GM23248 (cell line): ENCODE measurements at regions not wholly inside any gene's neighbourhood (a gene's known extent, or its start where the extent isn't known, plus 50 kb on each side); places are given as distances from the start of the nearest gene placed in this dataset.
A peak's percentile ranks its signal among the peaks of the same experiment; 100 is the strongest.

ENCODE experiments used
- DNase-seq: peaks from one replicate; pipeline ENCODE4 v3.0.0-alpha.2; 2015
- H2AFZ ChIP-seq: fragments of 200-600 bp; sonication (generic); 2 replicates; pipeline ENCODE4 v1.6.1; 2016; ENCODE audit warnings: antibody characterized with exemption
- H3F3A ChIP-seq: fragments of 200-600 bp; sonication (generic); 2 replicates; pipeline ENCODE4 v1.6.1; 2016; ENCODE audit warnings: mild to moderate bottlenecking, antibody characterized with exemption, mixed run types; ENCODE audit not compliant: insufficient read depth
- H3K27ac ChIP-seq: fragments of 200-600 bp; sonication (generic); 2 replicates; pipeline ENCODE4 v1.5.1; 2016; ENCODE audit warnings: mild to moderate bottlenecking
- H3K27me3 ChIP-seq: fragments of 200-600 bp; sonication (generic); replicated peaks from 2 replicates; pipeline ENCODE4 v1.6.1; 2016; ENCODE audit warnings: mild to moderate bottlenecking; ENCODE audit not compliant: insufficient read depth
- H3K36me3 ChIP-seq: fragments of 200-600 bp; sonication (generic); 2 replicates; pipeline ENCODE4 v1.6.1; 2016; ENCODE audit warnings: low read depth, mild to moderate bottlenecking
- H3K4me1 ChIP-seq: fragments of 200-600 bp; sonication (generic); 2 replicates; pipeline ENCODE4 v1.6.1; 2016; ENCODE audit warnings: mild to moderate bottlenecking; ENCODE audit not compliant: insufficient read depth
- H3K4me2 ChIP-seq: fragments of 200-600 bp; sonication (generic); one replicate; pipeline ENCODE4 v1.6.1; 2016; ENCODE audit warnings: mild to moderate bottlenecking; ENCODE audit not compliant: unreplicated experiment
- H3K4me3 ChIP-seq: fragments of 200-600 bp; sonication (generic); 2 replicates; pipeline ENCODE4 v1.5.1; 2016; ENCODE audit warnings: mild to moderate bottlenecking
- H3K79me2 ChIP-seq: fragments of 200-600 bp; sonication (generic); 2 replicates; pipeline ENCODE4 v1.6.1; 2016; ENCODE audit warnings: mild to moderate bottlenecking; ENCODE audit not compliant: insufficient read depth
- H3K9ac ChIP-seq: fragments of 200-600 bp; sonication (generic); 2 replicates; pipeline ENCODE4 v1.6.1; 2016; ENCODE audit warnings: mild to moderate bottlenecking
- H3K9me2 ChIP-seq: fragments of 200-600 bp; sonication (generic); 2 replicates; pipeline ENCODE4 v1.6.1; 2016; ENCODE audit warnings: mixed run types, mild to moderate bottlenecking, moderate library complexity; ENCODE audit not compliant: insufficient read depth
- H3K9me3 ChIP-seq: fragments of 200-600 bp; sonication (generic); one replicate; pipeline ENCODE4 v1.6.1; 2017; ENCODE audit warnings: low read depth
- H4K20me1 ChIP-seq: fragments of 200-600 bp; sonication (generic); 2 replicates; pipeline ENCODE4 v1.6.0; 2016; ENCODE audit not compliant: insufficient read depth
- EZH2 ChIP-seq: fragments of 200-600 bp; sonication (generic); IDR thresholded peaks from 2 replicates; pipeline ENCODE4 v1.6.1; 2018; ENCODE audit warnings: antibody characterized with exemption, mild to moderate bottlenecking; ENCODE audit not compliant: insufficient read depth, poor library complexity, severe bottlenecking
- EZH2phosphoT487 ChIP-seq: fragments of 200-600 bp; sonication (generic); IDR thresholded peaks from 2 replicates; pipeline ENCODE4 v1.6.1; 2018; ENCODE audit warnings: antibody characterized with exemption, moderate library complexity, mild to moderate bottlenecking, low read depth; ENCODE audit not compliant: insufficient read depth
- WGBS, 2 experiments: methylation state at CpG; one replicate each; pipeline ENCODE4 v1.1.6; 2015 to 2017; ENCODE audit warnings: low lambda C conversion rate in 2 of 2, low coverage in 1 of 2; ENCODE audit errors: missing lambda C conversion rate in 2 of 2; 5-methylcytosine and 5-hydroxymethylcytosine counted together
- in situ Hi-C: fragments of 300-500 bp; cut with MboI; formaldehyde crosslinking; loops from 2 replicates; pipeline ENCODE4 v1.15.0; 2020

DNA sequence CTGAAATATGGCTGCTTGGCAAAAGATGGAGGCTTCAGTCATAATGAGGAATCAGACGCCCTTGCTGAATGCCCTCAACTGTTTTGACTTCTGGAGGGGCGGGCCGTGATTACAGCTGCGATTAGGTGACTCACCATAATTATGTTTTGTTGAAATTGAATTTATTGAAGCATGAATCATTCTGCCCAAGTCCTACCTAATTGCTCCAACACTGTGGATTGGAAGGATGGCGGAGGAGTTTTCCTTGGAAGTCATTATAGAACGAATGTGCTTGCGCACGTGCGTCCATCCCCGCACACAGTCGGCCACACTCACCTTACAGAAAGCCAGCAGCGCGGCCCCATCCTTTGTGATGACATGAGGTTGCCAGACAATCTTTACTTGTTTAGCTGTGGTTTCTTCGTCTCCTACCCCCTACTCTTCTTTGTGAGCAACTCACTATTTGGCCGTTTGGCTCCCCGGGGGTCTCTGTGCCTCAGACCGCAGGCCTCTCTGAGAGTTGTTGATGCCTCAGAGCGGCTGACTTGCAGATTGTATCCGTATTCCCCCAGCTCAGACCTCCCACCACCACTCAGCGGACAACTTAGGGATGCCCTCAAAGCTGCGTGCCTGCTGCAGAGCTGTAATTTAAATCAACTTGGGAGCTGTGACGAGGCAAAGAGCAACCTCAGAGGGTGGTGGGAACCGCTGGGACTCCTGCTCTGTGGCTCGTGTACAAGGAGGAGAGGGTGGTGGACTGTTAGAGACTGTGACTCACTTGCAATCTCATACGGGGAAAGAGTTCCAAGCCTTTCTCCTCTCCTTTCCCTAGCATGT is 513.4 kb downstream of the TNS1 start:
- DNase-seq = peak; percentile 70
- in situ Hi-C loops = no loop called here
- H3K27me3 ChIP-seq = no peaks in the 10 kb centered on the region
- H4K20me1 ChIP-seq = no peaks in the 10 kb centered on the region
- no peaks in the 10 kb centered on the region for H3F3A ChIP-seq
- no peaks in the 10 kb centered on the region for H3K9me2 ChIP-seq
- H3K27ac ChIP-seq = no peak overlapping the region
- TF ChIP-seq EZH2phosphoT487 = no peak
- TF ChIP-seq EZH2 = no peak
- H2AFZ ChIP-seq = no peak overlapping the region; the same call in 1 of the 2 replicates
- H3K9ac ChIP-seq = no peak overlapping the region
- H3K4me2 ChIP-seq = peak overlapping the region; percentile 0
- no peaks in the 10 kb centered on the region for H3K36me3 ChIP-seq
- WGBS, 2 experiments = 49 to 50% methylated on average over 25 of the region's 25 CpGs
- no peaks in the 10 kb centered on the region for H3K9me3 ChIP-seq
- peaks cover 10% of the 10 kb centered on the region; the same call in 1 of the 2 replicates for H3K4me1 ChIP-seq
- H3K79me2 ChIP-seq = no peaks in the 10 kb centered on the region
- H3K4me3 ChIP-seq = no peak overlapping the region

DNA sequence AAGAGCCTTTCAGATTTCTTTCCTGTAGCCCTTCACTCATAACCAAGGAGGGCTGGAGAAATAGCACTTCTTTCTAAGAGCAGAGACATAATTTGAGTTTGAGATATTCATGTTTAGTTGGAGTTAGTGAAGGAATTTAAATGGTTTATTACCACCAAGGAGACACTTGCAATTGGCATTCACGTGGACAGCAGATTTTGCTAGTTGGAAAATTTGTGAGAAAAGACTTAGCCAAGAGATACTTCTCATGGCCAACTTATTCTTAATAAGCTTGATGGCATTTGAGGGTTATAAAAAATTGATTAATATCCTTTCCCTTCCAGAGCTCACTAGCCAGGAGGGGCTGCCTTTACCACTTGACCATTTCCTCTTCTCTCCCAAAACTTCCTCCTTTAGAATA is 518.7 kb downstream of the TNS1 start:
- H3K79me2 ChIP-seq = no peaks in the 10 kb centered on the region
- 71 to 75% methylated on average over 1 of the region's 1 CpG for WGBS, 2 experiments
- H3F3A ChIP-seq = no peaks in the 10 kb centered on the region; the same call in 1 of the 2 replicates
- no peak overlapping the region for H3K4me2 ChIP-seq
- H3K4me1 ChIP-seq = peaks cover 8% of the 10 kb centered on the region; the same call in 1 of the 2 replicates
- no peak overlapping the region for H2AFZ ChIP-seq
- no peak overlapping the region for H3K27ac ChIP-seq
- no peaks in the 10 kb centered on the region for H3K27me3 ChIP-seq
- H3K9me3 ChIP-seq = no peaks in the 10 kb centered on the region
- H3K9ac ChIP-seq = no peak overlapping the region
- DNase-seq = no peak
- H3K4me3 ChIP-seq = no peak overlapping the region
- no peaks in the 10 kb centered on the region for H3K36me3 ChIP-seq
- in situ Hi-C loops = no loop called here
- no peaks in the 10 kb centered on the region for H4K20me1 ChIP-seq
- no peaks in the 10 kb centered on the region for H3K9me2 ChIP-seq
- TF ChIP-seq EZH2 (no peak), EZH2phosphoT487 (no peak)

DNA sequence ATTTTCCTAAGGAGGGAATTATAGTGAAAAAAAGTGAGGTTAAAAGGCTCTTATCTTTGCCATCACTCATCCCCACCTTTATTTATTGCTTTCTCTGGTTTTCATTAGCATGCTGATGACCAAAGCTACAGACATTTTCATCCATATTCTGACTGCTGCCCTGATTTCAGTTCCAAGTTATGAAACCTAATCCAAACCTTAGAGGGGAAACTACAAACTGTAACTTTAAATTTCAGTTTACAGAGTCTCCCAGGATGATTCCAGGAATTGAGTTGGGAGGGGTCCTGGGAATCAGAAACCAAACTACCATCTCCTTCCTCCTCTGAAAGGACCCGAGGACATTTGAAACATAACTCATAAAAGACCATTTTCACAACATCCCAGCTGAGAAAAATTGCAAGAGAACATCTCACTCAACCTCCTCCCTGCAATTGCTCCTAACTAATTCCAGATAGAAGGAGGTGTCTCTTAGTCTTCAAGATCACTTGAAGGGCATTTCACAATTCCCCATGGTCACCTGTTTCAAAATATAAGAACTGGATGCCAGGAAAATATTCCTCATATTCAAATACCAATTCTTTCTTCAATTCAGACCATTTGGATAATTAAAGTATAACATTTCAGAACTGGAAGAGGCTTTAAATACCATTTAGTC is 520.6 kb downstream of the TNS1 start:
- Histone ChIP-seq H3K4me2 (no peak overlapping the region), H3F3A (no peaks in the 10 kb centered on the region; the same call in 1 of the 2 replicates), H3K9me3 (no peaks in the 10 kb centered on the region), H2AFZ (0 out of 2 replicates have a peak overlapping the region, but pooled peaks have one; percentile 41), H3K27me3 (no peaks in the 10 kb centered on the region), H3K4me1 (peaks cover 3% of the 10 kb centered on the region; the same call in 1 of the 2 replicates), H3K27ac (no peak overlapping the region), H3K9me2 (no peaks in the 10 kb centered on the region), H3K4me3 (no peak overlapping the region), H3K79me2 (no peaks in the 10 kb centered on the region), H4K20me1 (no peaks in the 10 kb centered on the region), H3K36me3 (no peaks in the 10 kb centered on the region), H3K9ac (no peak overlapping the region)
- no peak for TF ChIP-seq EZH2
- TF ChIP-seq EZH2phosphoT487 = no peak
- WGBS, 2 experiments = 9 to 21% methylated on average over 1 of the region's 1 CpG
- in situ Hi-C loops = no loop called here
- no peak for DNase-seq

DNA sequence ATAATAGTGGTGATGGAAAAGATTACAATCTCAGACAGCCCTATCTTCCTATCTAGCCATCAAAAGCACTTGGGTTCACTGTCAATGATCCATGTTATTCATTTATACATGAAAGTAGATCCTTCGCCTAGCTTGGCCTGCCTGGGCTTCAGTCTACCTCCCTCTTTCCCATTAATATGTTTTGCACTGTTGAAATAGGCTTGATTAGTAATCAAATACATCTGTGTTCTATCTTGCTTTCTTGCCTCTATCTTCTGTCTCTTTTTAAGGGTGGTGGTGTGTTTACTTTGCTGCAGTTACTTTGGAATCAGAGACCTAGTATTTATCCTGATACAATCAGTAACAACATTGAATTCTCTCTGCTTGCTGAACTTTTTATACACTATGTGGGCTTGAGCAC is 521.2 kb downstream of the TNS1 start:
- Histone ChIP-seq H3F3A (no peaks in the 10 kb centered on the region; the same call in 1 of the 2 replicates), H3K27me3 (no peaks in the 10 kb centered on the region), H3K9me2 (no peaks in the 10 kb centered on the region), H3K4me3 (no peak overlapping the region), H3K79me2 (no peaks in the 10 kb centered on the region), H3K36me3 (no peaks in the 10 kb centered on the region), H3K4me1 (peaks cover 3% of the 10 kb centered on the region; the same call in 1 of the 2 replicates), H3K9me3 (no peaks in the 10 kb centered on the region), H4K20me1 (no peaks in the 10 kb centered on the region), H3K27ac (no peak overlapping the region), H3K4me2 (no peak overlapping the region), H3K9ac (no peak overlapping the region), H2AFZ (no peak overlapping the region)
- in situ Hi-C loops = no loop called here
- TF ChIP-seq EZH2phosphoT487 = no peak
- TF ChIP-seq EZH2 = no peak
- WGBS, 2 experiments = 57 to 78% methylated on average over 1 of the region's 1 CpG
- no peak for DNase-seq
